ENCODE measurements at regions not wholly inside any gene's neighbourhood (a gene's known extent, or its start where the extent isn't known, plus 50 kb on each side); places are given as distances from the start of the nearest gene placed in this dataset.
A peak's percentile ranks its signal among the peaks of the same experiment; 100 is the strongest.
"Not testable (repeated sequence)": the region's sequence is repeated elsewhere in the genome, so short reads cannot be mapped to it uniquely, and the experiment has no call there.

DNA sequence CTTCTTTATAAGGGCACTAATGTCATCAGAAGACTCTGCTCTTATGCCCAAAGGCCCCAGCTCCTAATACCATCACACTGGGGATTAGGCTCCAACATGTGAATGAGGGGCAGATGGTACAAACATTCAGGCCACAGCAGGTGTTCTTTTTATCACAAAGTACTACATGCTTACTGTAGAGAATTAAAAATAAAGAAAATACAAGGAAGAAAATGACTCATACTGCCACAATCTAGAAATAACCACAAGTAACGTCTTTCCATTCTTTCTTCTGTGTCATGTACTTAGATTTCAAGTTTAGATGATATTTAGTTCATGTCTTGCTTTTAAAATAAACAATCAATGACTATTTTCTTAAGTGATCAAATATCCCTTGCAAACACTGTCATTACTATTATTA lies 100.3 kb upstream of the NEDD4L start:
- no peaks in the 10 kb centered on the region for H3K36me3 ChIP-seq
- no peak for DNase-seq (ENCODE audit: low spot score)
- no peaks in the 10 kb centered on the region for H3K27me3 ChIP-seq
- no peak overlapping the region for H3K4me3 ChIP-seq
- H3K4me1 ChIP-seq, result no peaks in the 10 kb centered on the region
- no peaks in the 10 kb centered on the region for H3K9me3 ChIP-seq
- TF ChIP-seq, protein P1, sequence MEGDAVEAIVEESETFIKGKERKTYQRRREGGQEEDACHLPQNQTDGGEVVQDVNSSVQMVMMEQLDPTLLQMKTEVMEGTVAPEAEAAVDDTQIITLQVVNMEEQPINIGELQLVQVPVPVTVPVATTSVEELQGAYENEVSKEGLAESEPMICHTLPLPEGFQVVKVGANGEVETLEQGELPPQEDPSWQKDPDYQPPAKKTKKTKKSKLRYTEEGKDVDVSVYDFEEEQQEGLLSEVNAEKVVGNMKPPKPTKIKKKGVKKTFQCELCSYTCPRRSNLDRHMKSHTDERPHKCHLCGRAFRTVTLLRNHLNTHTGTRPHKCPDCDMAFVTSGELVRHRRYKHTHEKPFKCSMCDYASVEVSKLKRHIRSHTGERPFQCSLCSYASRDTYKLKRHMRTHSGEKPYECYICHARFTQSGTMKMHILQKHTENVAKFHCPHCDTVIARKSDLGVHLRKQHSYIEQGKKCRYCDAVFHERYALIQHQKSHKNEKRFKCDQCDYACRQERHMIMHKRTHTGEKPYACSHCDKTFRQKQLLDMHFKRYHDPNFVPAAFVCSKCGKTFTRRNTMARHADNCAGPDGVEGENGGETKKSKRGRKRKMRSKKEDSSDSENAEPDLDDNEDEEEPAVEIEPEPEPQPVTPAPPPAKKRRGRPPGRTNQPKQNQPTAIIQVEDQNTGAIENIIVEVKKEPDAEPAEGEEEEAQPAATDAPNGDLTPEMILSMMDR (IDR thresholded peaks at IDR 0.05), result no peak
- no peak overlapping the region for H3K27ac ChIP-seq

DNA sequence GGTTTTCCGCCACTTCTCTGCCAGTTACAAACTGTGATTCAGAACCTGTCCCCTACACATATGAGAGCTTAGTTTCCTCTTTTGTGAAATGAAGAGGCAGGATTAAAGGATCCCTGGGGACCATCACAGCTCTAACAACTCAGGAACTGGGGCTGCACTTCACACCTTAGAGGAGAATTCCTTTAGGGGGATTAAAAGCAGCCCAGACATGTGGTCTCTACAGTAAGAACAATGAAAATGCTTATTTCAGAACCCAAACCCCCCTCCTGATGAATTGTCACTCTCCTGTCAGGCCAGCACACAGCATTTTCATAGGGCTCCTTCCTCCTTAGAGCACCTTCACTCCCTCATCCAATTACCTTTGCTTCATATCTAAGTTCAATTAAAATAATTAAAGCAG lies 101.5 kb upstream of the NEDD4L start:
- H3K27me3 ChIP-seq, result no peaks in the 10 kb centered on the region
- H3K4me1 ChIP-seq, result no peaks in the 10 kb centered on the region
- H3K9me3 ChIP-seq, result no peaks in the 10 kb centered on the region
- DNase-seq (ENCODE audit: low spot score), result no peak
- H3K27ac ChIP-seq, result no peak overlapping the region
- H3K4me3 ChIP-seq, result no peak overlapping the region
- TF ChIP-seq, protein P1 (IDR thresholded peaks at IDR 0.05), result no peak
- H3K36me3 ChIP-seq, result no peaks in the 10 kb centered on the region

DNA sequence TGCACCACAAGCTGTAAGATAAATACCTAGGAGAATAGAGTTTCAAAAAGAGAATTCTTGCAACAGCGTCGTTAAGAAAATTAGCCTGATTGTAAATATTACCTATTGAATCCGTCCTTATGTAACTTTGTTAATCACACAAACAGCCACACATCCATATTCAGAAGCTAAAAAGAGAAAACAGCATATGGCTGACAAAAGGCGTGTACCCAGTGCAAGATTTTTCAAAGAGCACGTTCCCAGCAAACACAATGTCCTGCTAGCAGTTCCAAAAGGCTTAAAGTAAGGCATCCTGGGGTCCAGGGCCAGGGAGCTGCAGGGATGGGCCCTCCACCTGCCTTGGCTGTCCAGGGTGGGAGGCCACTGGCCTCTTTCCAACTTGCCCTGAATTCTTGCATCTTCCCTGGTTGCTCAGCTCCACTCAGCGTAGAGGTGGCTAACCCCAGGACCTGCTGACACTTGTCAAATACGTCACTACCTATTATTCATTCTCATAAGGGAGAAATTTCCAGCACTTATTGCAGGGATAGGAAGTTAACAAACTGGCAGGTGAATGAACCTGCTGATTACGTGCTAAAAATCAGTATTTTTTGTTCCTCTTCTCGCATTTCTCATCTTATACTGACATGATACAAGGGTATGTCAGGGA lies 102.1 kb upstream of the NEDD4L start:
- Histone ChIP-seq H3K4me1 (no peaks in the 10 kb centered on the region), H3K36me3 (no peaks in the 10 kb centered on the region), H3K27ac (no peak overlapping the region), H3K27me3 (no peaks in the 10 kb centered on the region), H3K9me3 (no peaks in the 10 kb centered on the region), H3K4me3 (no peak overlapping the region)
- no peak for DNase-seq (ENCODE audit: low spot score)
- TF ChIP-seq, protein P1 (IDR thresholded peaks at IDR 0.05), result no peak

DNA sequence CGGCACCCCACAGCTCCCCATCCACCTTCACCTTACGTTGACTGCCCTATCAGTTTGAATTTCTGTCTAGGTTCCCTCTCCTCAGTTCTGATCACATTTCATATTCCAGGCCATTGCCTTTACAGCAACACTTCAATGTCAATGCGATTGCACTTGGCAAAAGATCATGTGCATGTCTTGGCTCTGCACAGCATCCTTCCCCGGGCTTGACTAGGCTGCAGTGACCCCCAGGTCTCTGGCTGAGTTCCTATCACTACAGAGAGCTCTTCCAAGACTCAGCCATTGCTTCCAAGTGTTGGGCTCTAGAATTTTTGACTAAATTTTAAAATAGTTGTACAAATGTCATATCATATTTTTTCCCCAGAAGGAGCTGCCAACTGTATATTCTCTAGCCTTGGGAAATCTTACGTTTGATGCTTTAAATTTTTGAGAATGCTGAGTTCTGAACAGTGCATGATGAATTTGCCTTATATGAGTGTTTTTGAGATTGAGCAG lies 103.8 kb upstream of the NEDD4L start:
- TF ChIP-seq, protein P1 (IDR thresholded peaks at IDR 0.05), result no peak
- H3K27me3 ChIP-seq, result no peaks in the 10 kb centered on the region
- H3K4me3 ChIP-seq, result no peak overlapping the region
- DNase-seq (ENCODE audit: low spot score), result no peak
- H3K27ac ChIP-seq, result no peak overlapping the region
- no peaks in the 10 kb centered on the region for H3K9me3 ChIP-seq
- no peaks in the 10 kb centered on the region for H3K36me3 ChIP-seq
- no peaks in the 10 kb centered on the region for H3K4me1 ChIP-seq

DNA sequence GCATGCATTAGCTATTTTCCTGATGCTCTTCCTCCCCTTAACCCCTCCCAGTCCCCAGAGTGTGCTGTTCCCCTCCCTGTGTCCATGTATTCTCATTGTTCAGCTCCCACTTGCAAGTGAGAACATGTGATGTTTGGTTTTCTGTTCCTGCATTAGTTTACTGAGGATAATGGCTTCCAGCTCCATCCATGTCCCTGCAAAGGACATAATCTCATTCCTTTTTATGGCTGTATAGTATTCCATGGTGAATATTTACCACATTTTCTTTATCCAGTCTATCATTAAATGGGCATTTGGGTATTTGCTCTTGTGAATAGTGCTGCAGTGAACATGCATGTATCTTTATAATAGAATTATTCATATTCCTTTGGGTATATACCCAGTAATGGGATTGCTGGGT lies 109.7 kb upstream of the NEDD4L start:
- not testable (repeated sequence) for H3K27ac ChIP-seq; DNase-seq (ENCODE audit: low spot score); H3K4me1 ChIP-seq; H3K9me3 ChIP-seq; H3K36me3 ChIP-seq; H3K27me3 ChIP-seq; H3K4me3 ChIP-seq

DNA sequence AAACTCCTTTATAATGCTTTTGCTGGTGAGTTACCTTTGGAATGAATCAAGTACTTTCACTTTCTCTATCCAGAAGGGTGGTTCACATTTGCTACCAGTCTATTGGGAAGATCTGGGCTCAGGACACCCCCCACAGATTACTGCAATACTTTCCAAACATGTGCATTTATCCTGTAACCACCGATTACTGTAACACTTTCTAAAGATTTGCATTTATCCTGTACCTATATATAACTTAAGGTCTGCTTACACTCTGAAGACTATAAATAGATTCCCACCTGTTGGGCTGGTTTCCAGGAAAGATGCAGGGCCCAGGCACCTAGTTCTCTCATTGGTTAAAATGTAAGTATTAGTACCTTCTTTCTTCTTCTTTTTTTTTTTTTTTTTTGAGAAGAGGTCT lies 113.0 kb upstream of the NEDD4L start:
- Histone ChIP-seq H3K27ac (no peak overlapping the region), H3K9me3 (no peaks in the 10 kb centered on the region), H3K4me3 (peak overlapping the region in 1 of 2 donors; percentile 11), H3K4me1 (peaks cover 0 to 8% of the 10 kb centered on the region in 2 donors), H3K27me3 (no peaks in the 10 kb centered on the region), H3K36me3 (no peaks in the 10 kb centered on the region)
- no peak for DNase-seq (ENCODE audit: low spot score)
- TF ChIP-seq, protein P1 (IDR thresholded peaks at IDR 0.05), result no peak
